A549 (cell line): ENCODE measurements at regions not wholly inside any gene's neighbourhood (a gene's known extent, or its start where the extent isn't known, plus 50 kb on each side); places are given as distances from the start of the nearest gene placed in this dataset.

Experiments used
- ATAC-seq, 2 experiments: fragments of 200-7000 bp in 1 of 2; fragments of >200 bp in 1 of 2; cut with Nextera tagmentation in 1 of 2; cut with Tn5 transposase in 1 of 2; 3 replicates each; pipeline versions ENCODE4 v1.8.0 to v1.9.1; 2018 to 2020; ENCODE audit warnings: mild to moderate bottlenecking in 1 of 2, moderate library complexity in 1 of 2
- CTCF ChIA-PET: fragments of 300-600 bp; sonication (Branson Sonifier 250); formaldehyde crosslinking; extraction: SDS; loops from one replicate; lab custom pipeline; 2021; ENCODE audit warnings: antibody characterized with exemption, inconsistent platforms; lab: Yijun Ruan, JAX
- POLR2A ChIA-PET: fragments of 350-600 bp; formaldehyde crosslinking; extraction: SDS; loops from one replicate; lab custom pipeline; 2021; ENCODE audit warnings: antibody characterized with exemption, inconsistent platforms; lab: Yijun Ruan, JAX
- DNase-seq, 2 experiments: peaks; one replicate each; pipeline versions ENCODE4 v3.0.0 to v3.0.0-alpha.2; 2011 to 2016; ENCODE audit warnings: low read depth in 1 of 2, low spot score in 1 of 2
- FAIRE-seq: peaks from 2 replicates; lab custom pipeline; 2011; peaks lifted over from hg19 to GRCh38; lab: Jason Lieb, UNC
- H3K27ac ChIP-seq, 2 experiments: fragments of >200 bp; sonication (Bioruptor Twin); formaldehyde crosslinking; 3 replicates each; pipeline ENCODE4 v1.5.1; 2016 to 2017
- H3K4me1 ChIP-seq: fragments of >200 bp; sonication (Bioruptor Twin); formaldehyde crosslinking; 3 replicates; pipeline ENCODE4 v1.6.1; 2016
- H3K4me2 ChIP-seq: fragments of >200 bp; sonication (Bioruptor Twin); formaldehyde crosslinking; 3 replicates; pipeline ENCODE4 v1.6.1; 2016
- H3K4me3 ChIP-seq: fragments of >200 bp; sonication (Bioruptor Twin); formaldehyde crosslinking; 3 replicates; pipeline ENCODE4 v1.5.1; 2016
- H3K9me3 ChIP-seq: fragments of >200 bp; sonication (Bioruptor Twin); formaldehyde crosslinking; 3 replicates; pipeline ENCODE4 v1.6.1; 2016
- EP300 ChIP-seq, 2 experiments: fragments of >200 bp; sonication (Bioruptor Twin); formaldehyde crosslinking; IDR thresholded peaks; 2 replicates in 1 of 2; 3 replicates in 1 of 2; pipeline ENCODE4 v1.6.1; 2016 to 2017
- FOSL2 ChIP-seq, 2 experiments: fragments of 450-650 bp in 1 of 2; fragments of >200 bp in 1 of 2; sonication (Bioruptor Twin) in 1 of 2; formaldehyde crosslinking; IDR thresholded peaks; 2 replicates each; pipeline versions ENCODE4 v1.5.0 to v1.6.1; 2016 to 2020; ENCODE audit warnings: mild to moderate bottlenecking in 1 of 2, moderate library complexity in 1 of 2
- HDAC2 ChIP-seq: fragments of 200-600 bp; sonication (generic); IDR thresholded peaks from 2 replicates; pipeline ENCODE4 v1.6.1; 2016
- HEYL ChIP-seq: fragments of 250-450 bp; sonication (Bioruptor Pico); IDR thresholded peaks from 2 replicates; pipeline ENCODE4 v1.8.0; 2021; ENCODE audit warnings: mild to moderate bottlenecking, moderate library complexity
- HOXB5 ChIP-seq: fragments of 250-450 bp; sonication (Bioruptor Pico); IDR thresholded peaks from 2 replicates; pipeline ENCODE4 v1.5.0; 2020; ENCODE audit warnings: mild to moderate bottlenecking, moderate library complexity
- MAZ ChIP-seq: fragments of 150-350 bp; IDR thresholded peaks from 2 replicates; pipeline ENCODE4 v1.6.1; 2014; ENCODE audit warnings: antibody characterized with exemption, low read depth, low read length, borderline replicate concordance
- MYC ChIP-seq: IDR thresholded peaks from 2 replicates; pipeline ENCODE4 v1.6.1; 2012; ENCODE audit warnings: mild to moderate bottlenecking, inconsistent platforms, low read length, improper control_type of control experiment, borderline replicate concordance
- POLR2AphosphoS2 ChIP-seq: conservative IDR thresholded peaks from 2 replicates; pipeline ENCODE4 v1.6.1; 2012; ENCODE audit warnings: low read length, improper control_type of control experiment, inconsistent platforms
- RCOR1 ChIP-seq: fragments of 150-350 bp; IDR thresholded peaks from 2 replicates; pipeline ENCODE4 v1.6.1; 2014; ENCODE audit warnings: antibody characterized with exemption, low read length, low read depth
- SMC3 ChIP-seq: fragments of >200 bp; sonication (Bioruptor Twin); formaldehyde crosslinking; IDR thresholded peaks from 3 replicates; pipeline ENCODE4 v1.6.1; 2018; ENCODE audit warnings: inconsistent platforms
- TP53 ChIP-seq: fragments of 250-450 bp; sonication (Bioruptor Pico); IDR thresholded peaks from 2 replicates; pipeline ENCODE4 v1.5.0; 2021; ENCODE audit warnings: mild to moderate bottlenecking, moderate library complexity
- ZC3H11A ChIP-seq: fragments of 450-650 bp; IDR thresholded peaks from 2 replicates; pipeline ENCODE4 v1.6.1; 2014; ENCODE audit warnings: antibody characterized with exemption, mild to moderate bottlenecking
- WGBS: methylation state at CpG from one replicate; pipeline ENCODE4 v1.1.6; 2017; ENCODE audit errors: missing lambda C conversion rate; 5-methylcytosine and 5-hydroxymethylcytosine counted together
- TF ChIP-seq, protein P1 (sequence below): IDR thresholded peaks from 2 replicates; pipeline ENCODE4 v1.6.1; 2012
- TF ChIP-seq, protein P2 (sequence below): fragments of 450-650 bp; IDR thresholded peaks from 2 replicates; pipeline ENCODE4 v1.6.1; 2014; ENCODE audit warnings: antibody characterized with exemption
- TF ChIP-seq, protein P3 (sequence below): fragments of 200-600 bp; sonication (generic); IDR thresholded peaks from 2 replicates; pipeline ENCODE4 v1.6.1; 2016; ENCODE audit warnings: antibody characterized with exemption, mild to moderate bottlenecking, moderate library complexity
- TF ChIP-seq, protein P4 (sequence below): fragments of >200 bp; sonication (Bioruptor Twin); formaldehyde crosslinking; IDR thresholded peaks from 3 replicates; pipeline ENCODE4 v1.5.1; 2016
- TF ChIP-seq, protein P5 (sequence below): IDR thresholded peaks from 2 replicates; pipeline ENCODE4 v1.6.1; 2012
- TF ChIP-seq, protein P6 (sequence below): fragments of >200 bp; sonication (Bioruptor Twin); formaldehyde crosslinking; IDR thresholded peaks from 3 replicates; pipeline ENCODE4 v1.6.1; 2016
- TF ChIP-seq, protein P7 (sequence below): IDR thresholded peaks from 2 replicates; pipeline ENCODE4 v1.6.1; 2012; ENCODE audit warnings: low read depth, borderline replicate concordance

DNA sequence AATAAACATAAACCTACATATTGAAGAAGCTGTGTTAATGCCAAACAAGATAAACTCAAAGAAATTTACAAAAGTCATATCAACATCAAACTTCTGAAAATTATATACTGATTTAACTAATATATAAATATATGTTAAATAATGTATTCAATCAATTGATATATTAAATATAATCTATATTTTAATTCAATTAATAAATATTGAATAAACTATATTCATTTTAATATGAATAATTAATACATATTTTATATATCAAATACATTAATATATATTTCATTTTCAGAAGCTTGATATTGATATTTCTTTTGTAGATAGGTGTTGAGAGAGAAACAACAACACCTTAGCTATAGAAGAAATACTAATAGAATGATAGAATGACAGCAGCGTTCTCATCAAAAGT is 768.1 kb downstream of the MECOM start:
- Histone ChIP-seq H3K4me3 (no peak overlapping the region), H3K4me2 (no peak overlapping the region), H3K27ac (no peak overlapping the region), H3K4me1 (no peaks in the 10 kb centered on the region), H3K9me3 (no peaks in the 10 kb centered on the region)
- FAIRE-seq (no peak), DNase-seq (no peak), ATAC-seq (no peak)
- TF ChIP-seq HEYL (CRISPR knock-in tag): no peak
- TF ChIP-seq, protein P1, sequence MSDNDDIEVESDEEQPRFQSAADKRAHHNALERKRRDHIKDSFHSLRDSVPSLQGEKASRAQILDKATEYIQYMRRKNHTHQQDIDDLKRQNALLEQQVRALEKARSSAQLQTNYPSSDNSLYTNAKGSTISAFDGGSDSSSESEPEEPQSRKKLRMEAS: no peak
- TF ChIP-seq TP53 (CRISPR knock-in tag): no peak
- TF ChIP-seq MYC: no peak
- TF ChIP-seq, protein P2, sequence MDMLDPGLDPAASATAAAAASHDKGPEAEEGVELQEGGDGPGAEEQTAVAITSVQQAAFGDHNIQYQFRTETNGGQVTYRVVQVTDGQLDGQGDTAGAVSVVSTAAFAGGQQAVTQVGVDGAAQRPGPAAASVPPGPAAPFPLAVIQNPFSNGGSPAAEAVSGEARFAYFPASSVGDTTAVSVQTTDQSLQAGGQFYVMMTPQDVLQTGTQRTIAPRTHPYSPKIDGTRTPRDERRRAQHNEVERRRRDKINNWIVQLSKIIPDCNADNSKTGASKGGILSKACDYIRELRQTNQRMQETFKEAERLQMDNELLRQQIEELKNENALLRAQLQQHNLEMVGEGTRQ: no peak
- no peak for TF ChIP-seq HOXB5 (CRISPR knock-in tag)
- POLR2A ChIA-PET: no interaction called here
- 57% methylated on average over 1 of the region's 1 CpG for WGBS
- CTCF ChIA-PET: no interaction called here

DNA sequence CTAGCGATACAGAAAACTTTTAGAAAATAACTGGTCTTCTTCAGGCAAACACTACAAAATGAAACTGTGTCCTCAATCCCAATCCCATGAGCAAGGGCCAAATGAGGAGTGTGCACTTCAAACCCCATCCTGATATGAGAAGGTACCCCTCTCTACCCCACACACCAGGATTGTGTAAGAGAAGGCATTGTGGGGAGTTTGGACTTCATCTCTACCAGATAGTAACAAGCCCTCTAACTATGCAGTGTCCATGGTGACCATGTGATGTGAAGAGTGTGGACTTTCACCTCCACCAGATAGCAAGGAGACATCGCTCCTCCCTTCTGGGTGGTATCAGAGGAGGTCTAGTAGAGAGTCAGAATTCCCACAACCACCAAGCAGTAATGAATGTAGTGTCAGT is 769.3 kb downstream of the MECOM start:
- H3K4me1 ChIP-seq: no peaks in the 10 kb centered on the region
- no peaks in the 10 kb centered on the region for H3K9me3 ChIP-seq
- ATAC-seq (no peak), DNase-seq (no peak), FAIRE-seq (no peak)
- H3K4me2 ChIP-seq: no peak overlapping the region
- WGBS: 55% methylated on average over 2 of the region's 2 CpGs
- TF ChIP-seq FOSL2 (IDR thresholded peaks at IDR 0.05) (no peak), FOSL2 (CRISPR knock-in tag; IDR thresholded peaks at IDR 0.05) (no peak), ZC3H11A (no peak), HEYL (CRISPR knock-in tag) (no peak), MAZ (no peak), EP300 (IDR thresholded peaks at IDR 0.05) (no peak), POLR2AphosphoS2 (no peak), RCOR1 (no peak), HDAC2 (no peak), SMC3 (no peak)
- TF ChIP-seq, protein P2: no peak
- TF ChIP-seq, protein P3, sequence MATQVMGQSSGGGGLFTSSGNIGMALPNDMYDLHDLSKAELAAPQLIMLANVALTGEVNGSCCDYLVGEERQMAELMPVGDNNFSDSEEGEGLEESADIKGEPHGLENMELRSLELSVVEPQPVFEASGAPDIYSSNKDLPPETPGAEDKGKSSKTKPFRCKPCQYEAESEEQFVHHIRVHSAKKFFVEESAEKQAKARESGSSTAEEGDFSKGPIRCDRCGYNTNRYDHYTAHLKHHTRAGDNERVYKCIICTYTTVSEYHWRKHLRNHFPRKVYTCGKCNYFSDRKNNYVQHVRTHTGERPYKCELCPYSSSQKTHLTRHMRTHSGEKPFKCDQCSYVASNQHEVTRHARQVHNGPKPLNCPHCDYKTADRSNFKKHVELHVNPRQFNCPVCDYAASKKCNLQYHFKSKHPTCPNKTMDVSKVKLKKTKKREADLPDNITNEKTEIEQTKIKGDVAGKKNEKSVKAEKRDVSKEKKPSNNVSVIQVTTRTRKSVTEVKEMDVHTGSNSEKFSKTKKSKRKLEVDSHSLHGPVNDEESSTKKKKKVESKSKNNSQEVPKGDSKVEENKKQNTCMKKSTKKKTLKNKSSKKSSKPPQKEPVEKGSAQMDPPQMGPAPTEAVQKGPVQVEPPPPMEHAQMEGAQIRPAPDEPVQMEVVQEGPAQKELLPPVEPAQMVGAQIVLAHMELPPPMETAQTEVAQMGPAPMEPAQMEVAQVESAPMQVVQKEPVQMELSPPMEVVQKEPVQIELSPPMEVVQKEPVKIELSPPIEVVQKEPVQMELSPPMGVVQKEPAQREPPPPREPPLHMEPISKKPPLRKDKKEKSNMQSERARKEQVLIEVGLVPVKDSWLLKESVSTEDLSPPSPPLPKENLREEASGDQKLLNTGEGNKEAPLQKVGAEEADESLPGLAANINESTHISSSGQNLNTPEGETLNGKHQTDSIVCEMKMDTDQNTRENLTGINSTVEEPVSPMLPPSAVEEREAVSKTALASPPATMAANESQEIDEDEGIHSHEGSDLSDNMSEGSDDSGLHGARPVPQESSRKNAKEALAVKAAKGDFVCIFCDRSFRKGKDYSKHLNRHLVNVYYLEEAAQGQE: no peak
- TF ChIP-seq, protein P4, sequence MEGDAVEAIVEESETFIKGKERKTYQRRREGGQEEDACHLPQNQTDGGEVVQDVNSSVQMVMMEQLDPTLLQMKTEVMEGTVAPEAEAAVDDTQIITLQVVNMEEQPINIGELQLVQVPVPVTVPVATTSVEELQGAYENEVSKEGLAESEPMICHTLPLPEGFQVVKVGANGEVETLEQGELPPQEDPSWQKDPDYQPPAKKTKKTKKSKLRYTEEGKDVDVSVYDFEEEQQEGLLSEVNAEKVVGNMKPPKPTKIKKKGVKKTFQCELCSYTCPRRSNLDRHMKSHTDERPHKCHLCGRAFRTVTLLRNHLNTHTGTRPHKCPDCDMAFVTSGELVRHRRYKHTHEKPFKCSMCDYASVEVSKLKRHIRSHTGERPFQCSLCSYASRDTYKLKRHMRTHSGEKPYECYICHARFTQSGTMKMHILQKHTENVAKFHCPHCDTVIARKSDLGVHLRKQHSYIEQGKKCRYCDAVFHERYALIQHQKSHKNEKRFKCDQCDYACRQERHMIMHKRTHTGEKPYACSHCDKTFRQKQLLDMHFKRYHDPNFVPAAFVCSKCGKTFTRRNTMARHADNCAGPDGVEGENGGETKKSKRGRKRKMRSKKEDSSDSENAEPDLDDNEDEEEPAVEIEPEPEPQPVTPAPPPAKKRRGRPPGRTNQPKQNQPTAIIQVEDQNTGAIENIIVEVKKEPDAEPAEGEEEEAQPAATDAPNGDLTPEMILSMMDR: no peak
- TF ChIP-seq, protein P5, sequence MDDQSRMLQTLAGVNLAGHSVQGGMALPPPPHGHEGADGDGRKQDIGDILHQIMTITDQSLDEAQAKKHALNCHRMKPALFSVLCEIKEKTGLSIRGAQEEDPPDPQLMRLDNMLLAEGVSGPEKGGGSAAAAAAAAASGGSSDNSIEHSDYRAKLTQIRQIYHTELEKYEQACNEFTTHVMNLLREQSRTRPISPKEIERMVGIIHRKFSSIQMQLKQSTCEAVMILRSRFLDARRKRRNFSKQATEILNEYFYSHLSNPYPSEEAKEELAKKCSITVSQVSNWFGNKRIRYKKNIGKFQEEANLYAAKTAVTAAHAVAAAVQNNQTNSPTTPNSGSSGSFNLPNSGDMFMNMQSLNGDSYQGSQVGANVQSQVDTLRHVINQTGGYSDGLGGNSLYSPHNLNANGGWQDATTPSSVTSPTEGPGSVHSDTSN: no peak
- TF ChIP-seq, protein P6, sequence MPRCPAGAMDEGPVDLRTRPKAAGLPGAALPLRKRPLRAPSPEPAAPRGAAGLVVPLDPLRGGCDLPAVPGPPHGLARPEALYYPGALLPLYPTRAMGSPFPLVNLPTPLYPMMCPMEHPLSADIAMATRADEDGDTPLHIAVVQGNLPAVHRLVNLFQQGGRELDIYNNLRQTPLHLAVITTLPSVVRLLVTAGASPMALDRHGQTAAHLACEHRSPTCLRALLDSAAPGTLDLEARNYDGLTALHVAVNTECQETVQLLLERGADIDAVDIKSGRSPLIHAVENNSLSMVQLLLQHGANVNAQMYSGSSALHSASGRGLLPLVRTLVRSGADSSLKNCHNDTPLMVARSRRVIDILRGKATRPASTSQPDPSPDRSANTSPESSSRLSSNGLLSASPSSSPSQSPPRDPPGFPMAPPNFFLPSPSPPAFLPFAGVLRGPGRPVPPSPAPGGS: no peak
- TF ChIP-seq, protein P7, sequence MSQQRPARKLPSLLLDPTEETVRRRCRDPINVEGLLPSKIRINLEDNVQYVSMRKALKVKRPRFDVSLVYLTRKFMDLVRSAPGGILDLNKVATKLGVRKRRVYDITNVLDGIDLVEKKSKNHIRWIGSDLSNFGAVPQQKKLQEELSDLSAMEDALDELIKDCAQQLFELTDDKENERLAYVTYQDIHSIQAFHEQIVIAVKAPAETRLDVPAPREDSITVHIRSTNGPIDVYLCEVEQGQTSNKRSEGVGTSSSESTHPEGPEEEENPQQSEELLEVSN: no peak
- CTCF ChIA-PET: no interaction called here
- H3K27ac ChIP-seq: no peak overlapping the region
- H3K4me3 ChIP-seq: no peak overlapping the region
- POLR2A ChIA-PET: no interaction called here
